HPDE6-E6E7 (cell line): ENCODE measurements at regions not wholly inside any gene's neighbourhood (a gene's known extent, or its start where the extent isn't known, plus 50 kb on each side); places are given as distances from the start of the nearest gene placed in this dataset.

Experiments
- DNase-seq: peaks from one replicate; pipeline ENCODE4 v3.0.0; 2011; ENCODE audit warnings: missing footprints; ENCODE audit errors: extremely low spot score

GRCh38 chr1:191151321-191151807 lies 673.7 kb upstream of the BRINP3 start:
- DNase-seq, result no peak

DNA sequence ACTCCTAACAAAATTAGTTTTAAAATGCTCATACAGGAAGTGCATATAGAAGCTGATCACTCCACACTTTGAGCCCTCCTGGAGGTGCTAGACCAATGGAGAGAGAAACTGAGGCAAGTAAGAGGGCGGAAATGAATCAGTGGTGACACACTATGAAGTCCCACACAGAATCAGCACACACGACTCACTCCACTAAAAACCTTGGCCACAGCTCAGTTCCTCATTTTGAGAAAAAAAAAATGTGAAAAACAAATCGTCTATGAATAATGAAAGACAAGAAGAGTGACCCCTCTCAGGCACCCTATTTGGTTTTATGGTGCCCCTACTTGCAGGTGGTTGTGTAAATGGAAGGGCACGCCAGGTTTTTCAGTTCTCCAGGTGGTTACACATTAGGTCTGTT lies 675.1 kb upstream of the BRINP3 start:
- no peak for DNase-seq

DNA sequence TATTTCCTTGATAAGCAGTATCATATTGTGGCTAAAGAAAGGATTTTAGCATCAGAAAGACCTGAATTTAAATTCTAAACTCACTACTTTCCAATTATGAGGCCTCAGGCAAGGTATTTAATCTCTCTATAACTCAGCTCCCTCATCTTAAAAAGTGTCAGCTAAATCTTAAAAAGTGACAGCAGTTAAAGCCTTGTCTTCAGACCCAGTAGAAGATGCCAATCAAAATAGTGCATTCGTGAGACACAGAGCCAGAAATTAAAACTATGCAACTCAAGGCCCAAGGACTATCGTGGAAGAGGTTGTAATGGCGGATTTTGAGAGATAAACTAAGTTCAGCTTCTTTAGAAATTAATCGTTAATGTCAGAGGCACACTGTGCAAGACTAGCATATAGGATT lies 677.5 kb upstream of the BRINP3 start:
- no peak for DNase-seq

DNA sequence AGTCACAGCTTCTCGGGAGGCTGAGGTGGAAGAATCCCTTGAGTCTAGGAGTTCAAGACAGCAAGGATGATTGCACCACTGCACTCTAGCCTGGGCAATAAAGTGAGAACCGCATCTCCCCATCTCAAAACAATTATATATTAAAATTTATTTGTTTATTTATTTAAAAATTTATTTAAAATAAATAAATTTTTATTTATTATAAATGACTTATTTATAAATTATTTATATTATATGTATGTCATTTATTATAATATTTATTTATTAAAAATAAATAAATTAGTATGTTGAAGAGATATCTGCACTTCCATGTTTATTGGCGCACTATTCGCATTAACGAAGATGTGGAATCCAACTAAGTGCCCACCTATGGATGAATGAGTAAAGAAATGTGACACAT lies 683.2 kb upstream of the BRINP3 start:
- DNase-seq, result no peak

- no peak for DNase-seq
Observed at GRCh38 chr1:191162762-191163161, 685.1 kb upstream of the BRINP3 start.

DNA sequence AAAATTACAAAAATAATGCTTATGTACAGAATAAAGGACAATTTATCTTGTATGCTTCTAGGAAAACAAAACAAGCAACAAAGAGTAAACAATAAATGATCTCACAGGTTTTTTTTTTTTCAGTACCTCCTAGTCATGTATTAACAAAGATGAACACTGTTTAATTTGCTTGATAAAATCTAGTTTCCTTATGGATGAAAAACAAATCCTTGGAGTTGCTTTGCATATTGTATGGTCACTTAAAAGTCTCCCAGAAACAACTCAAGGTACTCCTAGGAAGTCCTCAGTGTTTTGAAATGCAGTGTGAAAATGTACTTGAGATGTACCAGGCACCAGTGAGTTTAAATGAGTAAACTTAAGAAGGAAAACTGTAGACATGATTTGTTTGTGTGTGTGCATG lies 686.0 kb upstream of the BRINP3 start:
- DNase-seq, result no peak

- DNase-seq, result peak; percentile 1
Observed at GRCh38 chr1:191174298-191174697, 696.6 kb upstream of the BRINP3 start.

DNA sequence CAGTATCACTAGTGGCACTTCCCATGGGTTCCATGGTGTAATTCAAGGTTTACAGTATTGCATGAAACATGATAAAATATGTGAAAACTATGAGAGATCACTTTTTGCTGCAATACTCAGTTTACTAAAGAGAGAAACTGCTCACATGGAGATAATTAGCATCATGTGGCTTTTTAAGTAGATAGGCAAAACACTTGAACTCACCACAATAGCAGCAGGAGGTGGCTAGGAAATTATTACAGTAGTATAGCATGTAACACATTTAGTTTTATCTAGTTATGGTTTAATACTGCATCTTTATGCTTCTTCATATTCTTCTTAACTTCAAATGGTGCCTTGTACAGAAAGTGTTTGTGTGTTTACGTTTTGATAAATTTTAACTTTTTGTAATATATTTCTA lies 698.5 kb upstream of the BRINP3 start:
- DNase-seq, result no peak

- DNase-seq, result peak; percentile 1
Observed at GRCh38 chr1:191206513-191207207, 729.0 kb upstream of the BRINP3 start.

- DNase-seq, result no peak
Observed at GRCh38 chr1:191222206-191222605, 744.5 kb upstream of the BRINP3 start.

DNA sequence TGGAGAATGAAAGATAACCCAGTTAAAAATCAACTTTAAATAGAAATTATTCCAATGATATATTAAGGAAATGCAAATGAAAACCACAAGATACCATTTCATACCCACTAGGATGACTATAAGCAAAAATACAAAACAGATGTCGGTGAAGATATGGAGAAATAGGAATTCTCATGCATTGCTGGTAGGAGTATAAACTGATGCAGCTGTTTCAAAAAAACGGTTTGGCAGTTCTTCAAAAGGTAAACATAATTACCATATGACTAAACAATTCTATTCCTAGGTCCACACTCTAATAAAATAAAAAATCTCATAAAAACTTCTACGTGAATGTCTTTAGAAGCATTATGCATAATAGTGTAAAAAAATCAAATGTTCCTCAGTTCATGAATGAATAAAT lies 763.3 kb upstream of the BRINP3 start:
- no peak for DNase-seq

- DNase-seq, result no peak
Observed at GRCh38 chr1:191255354-191256054, 777.8 kb upstream of the BRINP3 start.

GRCh38 chr1:191256917-191257316 lies 779.3 kb upstream of the BRINP3 start:
- DNase-seq, result no peak

DNA sequence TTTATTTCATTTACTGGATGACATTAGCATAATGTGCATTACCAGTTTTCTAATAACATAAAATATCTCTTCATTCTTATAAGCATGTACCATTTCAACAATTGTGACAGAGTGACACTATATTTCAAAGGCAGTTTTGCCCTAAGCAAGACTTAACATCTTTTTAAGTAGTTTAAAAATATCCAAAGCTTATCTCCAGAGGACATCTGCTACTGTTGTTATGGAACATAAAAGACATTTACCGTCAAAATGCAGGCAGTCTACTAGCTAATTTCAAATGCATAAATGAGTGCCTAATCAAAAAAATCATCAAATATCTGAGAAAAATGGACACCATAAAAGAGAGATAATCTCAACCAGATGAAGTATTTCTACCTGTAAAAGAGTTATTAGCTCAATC lies 782.4 kb upstream of the BRINP3 start:
- DNase-seq, result no peak

DNA sequence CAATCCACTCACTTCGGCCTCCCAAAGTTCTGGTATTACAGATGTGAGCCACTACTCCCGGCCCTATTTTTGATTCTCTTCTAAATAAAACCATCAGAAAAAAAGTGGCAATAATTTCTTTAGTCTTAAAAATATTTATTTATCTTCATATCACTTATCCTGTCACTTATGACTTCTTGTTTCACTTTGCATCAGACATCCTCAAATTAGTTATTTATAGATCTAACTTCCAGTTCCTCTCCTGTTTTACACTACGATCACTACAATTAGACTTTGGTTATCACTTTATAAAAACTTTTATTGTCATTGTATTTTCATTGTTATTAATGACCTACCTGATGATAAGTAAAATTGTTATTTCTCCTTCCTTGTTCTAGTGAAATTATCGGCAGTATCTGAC lies 783.4 kb upstream of the BRINP3 start:
- DNase-seq, result no peak

GRCh38 chr1:191279266-191279800 lies 801.7 kb upstream of the BRINP3 start:
- no peak for DNase-seq

DNA sequence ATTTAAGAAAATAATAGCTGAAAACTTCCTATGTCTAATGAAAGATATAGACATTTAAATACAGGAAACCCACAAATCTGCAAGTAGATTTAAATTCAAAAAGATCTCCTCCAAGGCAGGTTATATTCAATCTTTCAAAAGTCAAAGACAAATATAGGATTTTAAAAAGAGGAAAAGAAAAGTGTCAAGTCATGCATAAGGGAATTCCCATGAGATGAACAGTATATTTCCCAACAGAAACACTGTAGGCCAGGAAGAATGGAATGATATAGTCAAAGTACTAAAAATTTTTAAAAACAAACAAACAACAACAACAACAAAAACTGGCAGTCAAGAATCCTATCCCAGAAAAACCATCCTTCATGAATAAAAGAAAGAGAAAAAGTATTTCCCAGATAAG lies 806.5 kb upstream of the BRINP3 start:
- no peak for DNase-seq

GRCh38 chr1:191290441-191290840 lies 812.8 kb upstream of the BRINP3 start:
- DNase-seq, result no peak

DNA sequence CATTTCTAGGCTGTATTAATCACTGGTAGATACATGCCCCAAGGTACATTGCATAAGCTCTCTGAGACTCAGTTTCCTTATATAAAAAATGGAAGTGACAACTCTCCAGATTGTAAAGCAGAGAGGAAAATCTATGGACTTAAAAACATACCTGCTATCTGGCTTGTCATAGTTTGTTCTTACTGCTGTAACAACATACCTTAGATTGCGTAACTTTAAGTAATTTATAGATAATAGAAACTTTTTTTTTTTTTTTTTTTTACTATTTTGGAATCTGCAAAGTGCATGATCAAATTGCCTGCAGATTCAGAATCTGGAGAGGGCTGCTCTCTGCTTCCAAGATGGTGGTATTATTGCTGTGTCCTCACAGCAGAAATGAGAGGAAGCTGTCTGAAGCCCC lies 827.7 kb upstream of the BRINP3 start:
- no peak for DNase-seq

- DNase-seq, result no peak
Observed at GRCh38 chr1:191306916-191307315, 829.3 kb upstream of the BRINP3 start.

- DNase-seq, result no peak
Observed at GRCh38 chr1:191320062-191320461, 838.2 kb upstream of the RGS18 start.

DNA sequence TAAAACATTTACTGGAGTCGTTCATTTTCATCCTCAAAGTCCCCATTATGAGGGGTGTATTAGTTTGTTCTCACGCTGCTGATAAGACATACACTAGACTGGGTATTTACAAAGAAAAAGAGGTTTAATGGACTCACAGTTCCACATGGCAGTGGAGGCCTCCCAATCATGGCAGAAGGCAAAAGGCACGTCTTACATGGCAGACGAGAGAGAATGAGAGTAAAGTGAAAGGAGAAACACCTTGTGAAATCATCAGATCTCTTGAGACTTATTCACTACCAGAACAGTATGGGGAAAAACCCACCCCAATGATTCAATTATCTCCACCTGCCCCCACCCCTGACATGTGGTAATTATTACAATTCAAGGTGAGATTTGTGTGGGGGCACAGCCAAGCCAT lies 830.4 kb upstream of the RGS18 start:
- no peak for DNase-seq

DNA sequence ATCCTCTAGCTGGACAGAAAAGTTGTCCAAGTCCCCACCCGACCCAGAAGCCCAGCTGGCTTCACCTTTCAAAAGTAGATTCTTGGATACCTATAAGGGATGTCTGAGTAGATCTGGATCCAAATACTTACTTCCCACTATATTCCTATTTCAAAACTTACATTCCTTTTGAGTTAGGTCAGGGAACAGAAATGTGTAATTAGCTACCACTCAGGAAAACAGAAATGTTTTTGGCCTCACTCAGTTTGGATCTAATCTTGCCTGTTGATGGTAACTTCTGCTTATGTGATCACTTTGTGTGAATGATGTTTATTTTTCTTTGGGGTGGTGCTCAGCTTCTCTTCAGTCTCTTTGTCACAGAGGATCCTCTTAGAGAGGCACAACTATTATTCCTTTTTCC lies 814.4 kb upstream of the RGS18 start:
- no peak for DNase-seq
